Left ventricle myocardium inferior (tissue), 1 donor: ENCODE measurements at regions not wholly inside any gene's neighbourhood (a gene's known extent, or its start where the extent isn't known, plus 50 kb on each side); places are given as distances from the start of the nearest gene placed in this dataset.

Source experiments
- DNase-seq: peaks from one replicate; pipeline ENCODE4 v3.0.0-alpha.2; 2020
- H3K27ac ChIP-seq: fragments of 200-600 bp; replicated peaks from 2 replicates; pipeline ENCODE4 v1.8.0; 2021
- H3K27me3 ChIP-seq: fragments of 200-600 bp; 2 replicates; pipeline ENCODE4 v1.8.0; 2021; ENCODE audit warnings: low read depth
- H3K36me3 ChIP-seq: fragments of 200-600 bp; 2 replicates; pipeline ENCODE4 v1.8.0; 2021
- H3K4me1 ChIP-seq: fragments of 200-600 bp; 2 replicates; pipeline ENCODE4 v1.8.0; 2021
- H3K4me3 ChIP-seq: fragments of 200-600 bp; 2 replicates; pipeline ENCODE4 v1.8.0; 2021; ENCODE audit warnings: mild to moderate bottlenecking, moderate library complexity
- H3K9me3 ChIP-seq: fragments of 200-600 bp; replicated peaks from 2 replicates; pipeline ENCODE4 v1.8.0; 2021
- intact Hi-C: fragments of 100-400 bp; cut with micrococcal nuclease; formaldehyde crosslinking; loops from one replicate; pipeline ENCODE4 v1.11.0; 2022
- TF ChIP-seq, protein P1 (sequence below): fragments of 200-600 bp; IDR thresholded peaks from 2 replicates; pipeline ENCODE4 v1.8.0; 2021; ENCODE audit warnings: antibody characterized with exemption, mild to moderate bottlenecking, borderline replicate concordance
- donor health status: DM: no; HTN: yes; CAD: no; lungs with severe emphysema.

DNA sequence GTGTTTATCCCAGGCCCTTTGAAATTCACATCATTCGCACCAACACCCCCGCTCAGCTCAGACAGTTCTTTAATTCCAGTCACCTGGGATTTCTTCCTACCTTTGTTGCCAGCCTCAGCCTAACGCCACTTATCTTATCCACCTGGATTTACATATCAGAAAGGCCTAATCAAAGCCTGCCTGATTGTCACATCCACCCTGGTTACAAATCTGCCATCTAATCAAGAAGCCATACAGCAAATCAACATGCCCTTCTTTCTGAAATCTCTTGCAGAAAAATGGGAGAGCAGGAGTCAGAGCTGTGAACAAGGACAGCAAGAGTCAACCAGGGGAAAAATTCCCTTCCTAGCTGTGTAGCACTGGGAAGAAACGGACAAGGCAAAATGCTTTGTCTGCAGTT lies 173.2 kb upstream of the DAB1 start:
- no peaks in the 10 kb centered on the region for H3K36me3 ChIP-seq
- no peaks in the 10 kb centered on the region for H3K27me3 ChIP-seq
- no peak for DNase-seq
- TF ChIP-seq, protein P1, sequence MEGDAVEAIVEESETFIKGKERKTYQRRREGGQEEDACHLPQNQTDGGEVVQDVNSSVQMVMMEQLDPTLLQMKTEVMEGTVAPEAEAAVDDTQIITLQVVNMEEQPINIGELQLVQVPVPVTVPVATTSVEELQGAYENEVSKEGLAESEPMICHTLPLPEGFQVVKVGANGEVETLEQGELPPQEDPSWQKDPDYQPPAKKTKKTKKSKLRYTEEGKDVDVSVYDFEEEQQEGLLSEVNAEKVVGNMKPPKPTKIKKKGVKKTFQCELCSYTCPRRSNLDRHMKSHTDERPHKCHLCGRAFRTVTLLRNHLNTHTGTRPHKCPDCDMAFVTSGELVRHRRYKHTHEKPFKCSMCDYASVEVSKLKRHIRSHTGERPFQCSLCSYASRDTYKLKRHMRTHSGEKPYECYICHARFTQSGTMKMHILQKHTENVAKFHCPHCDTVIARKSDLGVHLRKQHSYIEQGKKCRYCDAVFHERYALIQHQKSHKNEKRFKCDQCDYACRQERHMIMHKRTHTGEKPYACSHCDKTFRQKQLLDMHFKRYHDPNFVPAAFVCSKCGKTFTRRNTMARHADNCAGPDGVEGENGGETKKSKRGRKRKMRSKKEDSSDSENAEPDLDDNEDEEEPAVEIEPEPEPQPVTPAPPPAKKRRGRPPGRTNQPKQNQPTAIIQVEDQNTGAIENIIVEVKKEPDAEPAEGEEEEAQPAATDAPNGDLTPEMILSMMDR, result no peak
- no peaks in the 10 kb centered on the region for H3K9me3 ChIP-seq
- H3K27ac ChIP-seq, result no peak overlapping the region
- H3K4me3 ChIP-seq, result no peak overlapping the region
- intact Hi-C loops, result no loop called here
- peaks cover 18% of the 10 kb centered on the region for H3K4me1 ChIP-seq

DNA sequence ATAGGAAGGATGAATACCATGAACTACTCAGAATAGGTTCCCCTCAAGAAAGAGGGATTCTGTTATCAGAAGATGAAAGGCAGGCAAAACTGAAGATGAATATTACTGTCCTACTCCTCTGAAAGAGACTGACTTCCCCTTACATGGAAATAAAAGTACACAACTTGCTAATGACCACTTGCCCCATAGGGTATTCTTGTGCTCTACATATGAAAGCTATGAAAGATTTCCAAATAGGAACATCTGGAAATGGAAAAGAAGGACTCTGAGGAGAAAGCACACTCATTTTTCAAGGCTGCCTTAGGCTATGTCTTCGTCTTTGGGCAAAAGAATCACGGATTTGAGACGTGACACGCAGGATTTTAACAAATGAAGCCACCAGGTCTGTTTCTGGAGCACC lies 170.1 kb upstream of the DAB1 start:
- peaks cover 7% of the 10 kb centered on the region for H3K4me1 ChIP-seq
- no peak overlapping the region for H3K4me3 ChIP-seq
- no peaks in the 10 kb centered on the region for H3K9me3 ChIP-seq
- H3K27me3 ChIP-seq, result no peaks in the 10 kb centered on the region
- H3K36me3 ChIP-seq, result no peaks in the 10 kb centered on the region
- TF ChIP-seq, protein P1, result no peak
- H3K27ac ChIP-seq, result no peak overlapping the region
- DNase-seq, result no peak
- intact Hi-C loops, result no loop called here

DNA sequence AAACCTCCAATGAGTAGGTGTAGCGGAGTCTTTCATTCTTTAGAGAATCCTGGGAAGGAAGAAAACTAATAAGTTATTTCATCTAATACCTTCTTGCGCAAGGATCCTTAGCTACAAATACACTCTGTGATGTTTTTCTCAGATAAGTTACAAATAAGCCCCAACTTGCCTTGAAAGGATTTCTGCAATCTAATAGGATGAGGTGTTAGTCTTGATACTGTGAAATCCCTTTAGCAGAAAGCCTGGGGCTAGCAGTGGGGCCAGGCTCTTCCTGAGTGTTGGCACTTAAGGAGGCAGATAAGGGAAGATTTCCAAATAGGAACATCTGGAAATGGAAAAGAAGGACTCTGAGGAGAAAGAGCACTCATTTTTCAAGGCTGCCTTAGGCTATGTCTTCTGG lies 168.0 kb upstream of the DAB1 start:
- Histone ChIP-seq H3K36me3 (no peaks in the 10 kb centered on the region), H3K9me3 (no peaks in the 10 kb centered on the region), H3K27me3 (no peaks in the 10 kb centered on the region), H3K27ac (no peak overlapping the region), H3K4me1 (no peaks in the 10 kb centered on the region), H3K4me3 (no peak overlapping the region)
- no peak for DNase-seq
- TF ChIP-seq, protein P1, result no peak
- intact Hi-C loops, result no loop called here

DNA sequence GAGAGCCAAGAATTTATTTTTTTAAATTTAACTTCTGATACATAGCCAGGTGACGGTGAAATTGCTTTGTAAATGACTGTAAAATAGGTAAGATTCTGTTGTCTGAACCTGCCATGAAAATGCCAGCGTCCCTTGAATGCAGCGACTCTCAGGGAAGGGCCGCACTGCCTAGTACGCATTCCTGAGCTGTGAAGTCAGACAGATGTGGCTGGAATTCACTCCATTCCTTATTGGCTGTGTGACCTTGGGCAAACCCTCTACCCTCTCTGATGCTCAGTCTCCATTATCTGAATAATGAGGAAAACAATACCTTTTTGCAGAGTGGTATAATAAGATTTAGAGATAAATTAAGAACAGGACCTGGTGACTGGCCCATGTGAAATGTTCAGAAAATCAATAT lies 167.1 kb upstream of the DAB1 start:
- Histone ChIP-seq H3K4me3 (no peak overlapping the region), H3K27me3 (no peaks in the 10 kb centered on the region), H3K4me1 (no peaks in the 10 kb centered on the region), H3K36me3 (no peaks in the 10 kb centered on the region), H3K27ac (no peak overlapping the region), H3K9me3 (no peaks in the 10 kb centered on the region)
- no peak for DNase-seq
- intact Hi-C loops, result no loop called here
- TF ChIP-seq, protein P1, result no peak

DNA sequence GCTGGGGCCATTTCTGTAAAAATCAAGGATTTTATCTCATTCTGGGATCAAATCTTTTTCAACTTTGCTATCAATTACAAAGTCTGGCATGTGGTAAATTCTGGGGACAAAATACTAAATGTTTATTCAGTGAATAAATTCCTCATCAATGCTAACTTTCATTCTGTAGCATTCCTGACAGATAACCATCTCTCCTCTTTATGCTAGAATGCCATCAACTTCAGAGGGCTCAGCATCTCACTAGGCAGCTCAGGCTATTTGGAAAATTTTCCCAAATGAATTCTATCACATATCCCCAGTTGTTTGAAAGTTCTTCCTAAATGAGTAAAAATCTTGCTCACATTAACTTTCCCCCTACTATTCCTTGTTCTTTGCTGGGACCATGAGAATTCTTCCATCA lies 163.0 kb upstream of the DAB1 start:
- intact Hi-C loops, result no loop called here
- TF ChIP-seq, protein P1, result no peak

DNA sequence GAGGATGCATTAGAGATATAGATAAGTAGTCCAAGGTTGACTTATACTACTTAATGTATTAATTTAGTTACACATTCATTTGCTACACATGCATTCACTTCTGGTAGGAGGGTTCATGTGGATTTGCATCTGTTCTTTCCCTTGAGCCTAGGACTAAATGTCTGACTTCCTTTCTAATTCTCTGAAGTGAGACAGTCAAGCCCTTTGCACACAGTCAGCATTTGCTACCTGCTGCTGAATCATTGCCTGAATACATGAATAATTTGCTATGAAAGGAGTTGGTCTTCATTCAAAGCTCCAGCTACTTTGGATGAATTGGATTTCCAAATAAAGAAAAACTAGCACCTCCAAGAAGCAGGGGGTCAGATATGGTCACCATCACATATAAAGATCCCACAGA lies 154.8 kb upstream of the DAB1 start:
- H3K9me3 ChIP-seq, result no peaks in the 10 kb centered on the region
- TF ChIP-seq, protein P1, result no peak
- no peaks in the 10 kb centered on the region for H3K4me1 ChIP-seq
- H3K36me3 ChIP-seq, result no peaks in the 10 kb centered on the region
- H3K4me3 ChIP-seq, result no peak overlapping the region
- intact Hi-C loops, result no loop called here
- no peak for DNase-seq
- no peak overlapping the region for H3K27ac ChIP-seq
- H3K27me3 ChIP-seq, result no peaks in the 10 kb centered on the region

More for the DNA sequence above, 163.0 kb upstream of the DAB1 start:
- Histone ChIP-seq H3K4me1 (no peaks in the 10 kb centered on the region), H3K27ac (no peak overlapping the region), H3K4me3 (no peak overlapping the region), H3K27me3 (no peaks in the 10 kb centered on the region), H3K36me3 (no peaks in the 10 kb centered on the region), H3K9me3 (no peaks in the 10 kb centered on the region)
- DNase-seq, result no peak
